H9 (cell line): ENCODE measurements at regions not wholly inside any gene's neighbourhood (a gene's known extent, or its start where the extent isn't known, plus 50 kb on each side); places are given as distances from the start of the nearest gene placed in this dataset.

ENCODE experiments used
- DNase-seq: peaks from one replicate; pipeline ENCODE4 v3.0.0-alpha.2; 2017
- H2AFZ ChIP-seq: one replicate; pipeline ENCODE4 v1.6.1; 2013; ENCODE audit warnings: mild to moderate bottlenecking, low read length, control low read depth, moderate library complexity
- H2AK5ac ChIP-seq: 2 replicates; pipeline ENCODE4 v1.6.1; 2013; ENCODE audit warnings: low read length, control low read depth, mixed read lengths; ENCODE audit not compliant: insufficient read length
- H2BK120ac ChIP-seq: one replicate; pipeline ENCODE4 v1.6.1; 2013; ENCODE audit warnings: low read depth, mild to moderate bottlenecking, low read length, control low read depth, inconsistent platforms; ENCODE audit not compliant: poor library complexity, severe bottlenecking
- H2BK12ac ChIP-seq: 2 replicates; pipeline ENCODE4 v1.6.1; 2013; ENCODE audit warnings: low read length, control low read depth, mixed read lengths, low read depth; ENCODE audit not compliant: insufficient read length
- H2BK15ac ChIP-seq: 2 replicates; pipeline ENCODE4 v1.6.1; 2013; ENCODE audit warnings: low read depth, low read length, control low read depth
- H2BK20ac ChIP-seq: one replicate; pipeline ENCODE4 v1.6.1; 2013; ENCODE audit warnings: low read depth, mild to moderate bottlenecking, low read length, control low read depth, inconsistent platforms; ENCODE audit not compliant: poor library complexity, severe bottlenecking
- H2BK5ac ChIP-seq: 2 replicates; pipeline ENCODE4 v1.6.1; 2013; ENCODE audit warnings: low read length, control low read depth, mixed read lengths; ENCODE audit not compliant: insufficient read length
- H3K14ac ChIP-seq: 2 replicates; pipeline ENCODE4 v1.6.1; 2013; ENCODE audit warnings: low read length, control low read depth; ENCODE audit not compliant: insufficient read depth
- H3K18ac ChIP-seq: 2 replicates; pipeline ENCODE4 v1.6.1; 2013; ENCODE audit warnings: low read depth, mild to moderate bottlenecking, mixed read lengths, low read length, control low read depth; ENCODE audit not compliant: insufficient read length
- H3K23ac ChIP-seq: 2 replicates; pipeline ENCODE4 v1.6.1; 2013; ENCODE audit warnings: low read length, control low read depth, mixed read lengths, low read depth; ENCODE audit not compliant: insufficient read length
- H3K23me2 ChIP-seq: 2 replicates; pipeline ENCODE4 v1.6.1; 2013; ENCODE audit warnings: low read depth, mild to moderate bottlenecking, mixed read lengths, low read length, control low read depth; ENCODE audit not compliant: insufficient read length, poor library complexity, severe bottlenecking
- H3K27ac ChIP-seq: 2 replicates; pipeline ENCODE4 v1.5.1; 2013; ENCODE audit warnings: low read length, control low read depth, mixed read lengths, low read depth; ENCODE audit not compliant: insufficient read length
- H3K27me3 ChIP-seq: 2 replicates; pipeline ENCODE4 v1.6.1; 2013; ENCODE audit warnings: low read length, control low read depth, inconsistent platforms; ENCODE audit not compliant: insufficient read depth
- H3K4ac ChIP-seq: 2 replicates; pipeline ENCODE4 v1.6.1; 2013; ENCODE audit warnings: low read depth, mild to moderate bottlenecking, control low read depth, inconsistent platforms, low read length, moderate library complexity
- H3K4me1 ChIP-seq: 2 replicates; pipeline ENCODE4 v1.6.1; 2013; ENCODE audit warnings: low read length, control low read depth, inconsistent platforms; ENCODE audit not compliant: insufficient read depth
- H3K4me2 ChIP-seq: 2 replicates; pipeline ENCODE4 v1.6.1; 2013; ENCODE audit warnings: low read length, control low read depth, mixed read lengths; ENCODE audit not compliant: insufficient read length, insufficient read depth
- H3K56ac ChIP-seq: 2 replicates; pipeline ENCODE4 v1.6.1; 2013; ENCODE audit warnings: low read depth, mild to moderate bottlenecking, mixed read lengths, low read length, control low read depth; ENCODE audit not compliant: insufficient read length
- H3K79me1 ChIP-seq: 2 replicates; pipeline ENCODE4 v1.6.1; 2013; ENCODE audit warnings: low read depth, mild to moderate bottlenecking, moderate library complexity, low read length, control low read depth, inconsistent platforms; ENCODE audit not compliant: insufficient read depth, poor library complexity, severe bottlenecking
- H3K79me2 ChIP-seq: 2 replicates; pipeline ENCODE4 v1.6.1; 2013; ENCODE audit warnings: low read length, control low read depth, inconsistent platforms; ENCODE audit not compliant: insufficient read depth
- H3K9ac ChIP-seq: 2 replicates; pipeline ENCODE4 v1.6.1; 2013; ENCODE audit warnings: low read length, control low read depth, mixed read lengths; ENCODE audit not compliant: insufficient read length; ENCODE audit errors: extremely low read depth
- H3K9me3 ChIP-seq: one replicate; pipeline ENCODE4 v1.6.1; 2013; ENCODE audit warnings: low read depth, low read length, inconsistent platforms; ENCODE audit not compliant: control insufficient read depth
- H3T11ph ChIP-seq: one replicate; pipeline ENCODE4 v1.6.1; 2013; ENCODE audit warnings: mild to moderate bottlenecking, low read length, control low read depth, inconsistent platforms
- H4K20me1 ChIP-seq: one replicate; pipeline ENCODE4 v1.6.1; 2013; ENCODE audit not compliant: control insufficient read depth, insufficient read length, insufficient read depth
- H4K5ac ChIP-seq: 2 replicates; pipeline ENCODE4 v1.6.1; 2013; ENCODE audit warnings: low read depth, mild to moderate bottlenecking, mixed read lengths, low read length, control low read depth; ENCODE audit not compliant: insufficient read length
- H4K8ac ChIP-seq: replicated peaks from 2 replicates; pipeline ENCODE4 v1.6.1; 2013; ENCODE audit warnings: low read length, control low read depth, mixed read lengths, low read depth; ENCODE audit not compliant: insufficient read length
- H4K91ac ChIP-seq: 2 replicates; pipeline ENCODE4 v1.6.1; 2013; ENCODE audit warnings: low read depth, mild to moderate bottlenecking, moderate library complexity, mixed read lengths, low read length, control low read depth; ENCODE audit not compliant: insufficient read length
- H3K27ac Mint-ChIP-seq, 3 experiments: 2 replicates in 2 of 3; 3 replicates in 1 of 3; pipeline ENCODE4 v1.8.0; 2020 to 2021; ENCODE audit warnings: mixed read lengths in 3 of 3, mild to moderate bottlenecking in 1 of 3, moderate library complexity in 1 of 3
- H3K27me3 Mint-ChIP-seq: 2 replicates; pipeline ENCODE4 v1.8.0; 2021; ENCODE audit warnings: low read depth, mild to moderate bottlenecking, moderate library complexity, mixed read lengths
- H3K36me3 Mint-ChIP-seq, 3 experiments: 2 replicates in 2 of 3; 3 replicates in 1 of 3; pipeline ENCODE4 v1.8.0; 2020 to 2021; ENCODE audit warnings: low read depth in 3 of 3, mixed read lengths in 3 of 3; ENCODE audit not compliant: insufficient read depth in 1 of 3
- H3K4me1 Mint-ChIP-seq, 2 experiments: 2 replicates each; pipeline ENCODE4 v1.8.0; 2020; ENCODE audit warnings: mixed read lengths in 2 of 2
- H3K4me3 Mint-ChIP-seq, 2 experiments: 2 replicates in 1 of 2; 3 replicates in 1 of 2; pipeline ENCODE4 v1.8.0; 2020 to 2021; ENCODE audit warnings: mild to moderate bottlenecking in 2 of 2, mixed read lengths in 2 of 2, moderate library complexity in 1 of 2
- H3K9me3 Mint-ChIP-seq, 2 experiments: 2 replicates in 1 of 2; 3 replicates in 1 of 2; pipeline ENCODE4 v1.8.0; 2020; ENCODE audit warnings: mild to moderate bottlenecking in 2 of 2, mixed read lengths in 2 of 2, moderate library complexity in 1 of 2
- WGBS: extraction: QIAGEN DNeasy Blood & Tissue Kit; methylation state at CpG from one replicate; pipeline ENCODE4 v1.1.7; 2013; ENCODE audit warnings: missing lambda C conversion rate, low lambda C conversion rate, mixed read lengths; ENCODE audit not compliant: insufficient read length; ENCODE audit errors: extremely low coverage; 5-methylcytosine and 5-hydroxymethylcytosine counted together
- TF ChIP-seq, protein P1 (sequence below): fragments of 200-600 bp; sonication (generic); conservative IDR thresholded peaks from 3 replicates; pipeline ENCODE4 v1.8.0; 2021; ENCODE audit warnings: antibody characterized with exemption, mild to moderate bottlenecking

DNA sequence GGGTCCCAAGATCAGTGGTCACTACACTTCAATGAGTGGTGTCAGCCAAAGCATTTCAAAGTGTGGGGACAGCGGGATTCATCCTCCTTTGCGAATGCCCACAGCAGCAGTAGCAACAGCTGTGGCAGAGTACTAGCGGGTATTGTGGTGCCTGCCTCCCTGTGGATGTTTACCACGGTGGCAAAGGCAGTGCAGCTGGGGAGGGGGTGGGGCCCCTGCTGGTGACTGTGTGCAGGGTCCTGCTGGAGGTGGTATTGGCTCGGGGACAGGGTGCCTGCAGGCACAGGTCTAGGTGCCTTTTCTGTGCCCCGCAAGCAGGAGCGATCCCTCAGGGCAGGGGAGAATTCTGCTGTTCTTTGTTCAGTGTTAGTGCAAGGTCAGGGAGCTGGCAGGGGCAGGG, 415.7 kb downstream of the USP25 start:
- no peak overlapping the region for H4K8ac ChIP-seq
- H2AK5ac ChIP-seq = no peak overlapping the region
- H2BK120ac ChIP-seq = no peak overlapping the region
- no peak for DNase-seq
- no peak overlapping the region for H3K27ac ChIP-seq
- H2BK15ac ChIP-seq = no peak overlapping the region
- no peak overlapping the region for H2BK12ac ChIP-seq
- H2AFZ ChIP-seq = no peak overlapping the region
- Mint-ChIP-seq H3K27ac (no peak overlapping the region; a peak in 1 of 7 replicates), H3K27me3 (no peaks in the 10 kb centered on the region), H3K4me1 (peaks cover 4 to 5% of the 10 kb centered on the region in 2 experiments; a peak in 2 of 4 replicates), H3K4me3 (no peak overlapping the region), H3K36me3 (no peaks in the 10 kb centered on the region), H3K9me3 (peaks cover 0 to 8% of the 10 kb centered on the region in 2 experiments; a peak in 4 of 5 replicates)
- H3T11ph ChIP-seq = no peak overlapping the region
- no peak overlapping the region for H4K91ac ChIP-seq
- TF ChIP-seq, protein P1, sequence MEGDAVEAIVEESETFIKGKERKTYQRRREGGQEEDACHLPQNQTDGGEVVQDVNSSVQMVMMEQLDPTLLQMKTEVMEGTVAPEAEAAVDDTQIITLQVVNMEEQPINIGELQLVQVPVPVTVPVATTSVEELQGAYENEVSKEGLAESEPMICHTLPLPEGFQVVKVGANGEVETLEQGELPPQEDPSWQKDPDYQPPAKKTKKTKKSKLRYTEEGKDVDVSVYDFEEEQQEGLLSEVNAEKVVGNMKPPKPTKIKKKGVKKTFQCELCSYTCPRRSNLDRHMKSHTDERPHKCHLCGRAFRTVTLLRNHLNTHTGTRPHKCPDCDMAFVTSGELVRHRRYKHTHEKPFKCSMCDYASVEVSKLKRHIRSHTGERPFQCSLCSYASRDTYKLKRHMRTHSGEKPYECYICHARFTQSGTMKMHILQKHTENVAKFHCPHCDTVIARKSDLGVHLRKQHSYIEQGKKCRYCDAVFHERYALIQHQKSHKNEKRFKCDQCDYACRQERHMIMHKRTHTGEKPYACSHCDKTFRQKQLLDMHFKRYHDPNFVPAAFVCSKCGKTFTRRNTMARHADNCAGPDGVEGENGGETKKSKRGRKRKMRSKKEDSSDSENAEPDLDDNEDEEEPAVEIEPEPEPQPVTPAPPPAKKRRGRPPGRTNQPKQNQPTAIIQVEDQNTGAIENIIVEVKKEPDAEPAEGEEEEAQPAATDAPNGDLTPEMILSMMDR = no peak
- H3K18ac ChIP-seq = no peak overlapping the region
- H3K4me2 ChIP-seq = no peak overlapping the region
- no peak overlapping the region for H3K14ac ChIP-seq
- WGBS = no CpG with 5 or more reads among the region's 7 CpGs
- no peak overlapping the region for H3K56ac ChIP-seq
- no peak overlapping the region for H3K23ac ChIP-seq
- H3K79me2 ChIP-seq = no peaks in the 10 kb centered on the region
- H3K23me2 ChIP-seq = no peaks in the 10 kb centered on the region
- no peak overlapping the region for H2BK5ac ChIP-seq
- H2BK20ac ChIP-seq = no peak overlapping the region
- H3K4me1 ChIP-seq = no peaks in the 10 kb centered on the region
- H3K27me3 ChIP-seq = no peaks in the 10 kb centered on the region
- no peaks in the 10 kb centered on the region for H3K9me3 ChIP-seq
- no peak overlapping the region for H3K9ac ChIP-seq
- no peak overlapping the region for H3K4ac ChIP-seq
- no peaks in the 10 kb centered on the region for H4K20me1 ChIP-seq
- H4K5ac ChIP-seq = no peak overlapping the region
- no peaks in the 10 kb centered on the region for H3K79me1 ChIP-seq
